ENCODE measurements at regions not wholly inside any gene's neighbourhood (a gene's known extent, or its start where the extent isn't known, plus 50 kb on each side); places are given as distances from the start of the nearest gene placed in this dataset.
"Not testable (repeated sequence)": the region's sequence is repeated elsewhere in the genome, so short reads cannot be mapped to it uniquely, and the experiment has no call there.

DNA sequence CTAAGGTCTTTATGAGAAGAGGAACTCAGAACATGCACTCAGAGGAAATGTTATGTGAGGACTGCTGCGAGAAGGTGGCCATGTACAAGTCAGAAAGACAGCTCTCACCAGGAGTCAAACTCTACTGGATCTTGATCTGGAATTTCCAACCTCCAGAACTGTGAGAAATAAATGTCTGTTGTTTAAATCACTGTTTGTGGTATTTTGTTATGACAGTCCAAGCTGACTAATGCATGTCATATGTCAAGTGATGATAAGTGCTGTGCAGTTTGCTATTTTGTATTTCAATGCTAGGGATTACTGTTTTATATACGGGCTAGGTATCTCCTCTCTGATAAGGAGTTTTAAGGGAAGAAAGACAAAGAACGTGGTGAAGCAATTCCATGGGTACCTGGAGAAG lies 162.3 kb downstream of the CPEB2 start:
- DNase-seq, result no peak

DNA sequence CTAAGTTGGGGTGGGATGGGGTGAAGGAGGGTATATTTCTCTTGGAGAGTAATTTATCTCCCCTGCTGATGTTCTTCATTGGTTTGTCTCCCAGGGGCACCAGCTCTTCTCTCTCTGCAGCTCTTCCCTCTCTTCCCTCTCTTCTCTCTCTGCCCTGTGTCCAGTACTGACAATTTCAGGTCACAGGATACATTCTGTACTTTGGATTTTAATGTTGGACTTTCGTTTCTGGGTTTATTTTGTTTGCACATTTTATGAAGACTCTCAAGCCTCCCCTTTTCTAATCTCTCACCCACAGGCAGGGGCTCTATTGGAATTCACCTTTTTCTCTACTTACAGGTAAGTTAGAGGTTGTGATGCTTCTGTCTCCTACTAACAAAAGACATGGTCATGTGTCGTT lies 165.5 kb downstream of the CPEB2 start:
- no peak for DNase-seq

DNA sequence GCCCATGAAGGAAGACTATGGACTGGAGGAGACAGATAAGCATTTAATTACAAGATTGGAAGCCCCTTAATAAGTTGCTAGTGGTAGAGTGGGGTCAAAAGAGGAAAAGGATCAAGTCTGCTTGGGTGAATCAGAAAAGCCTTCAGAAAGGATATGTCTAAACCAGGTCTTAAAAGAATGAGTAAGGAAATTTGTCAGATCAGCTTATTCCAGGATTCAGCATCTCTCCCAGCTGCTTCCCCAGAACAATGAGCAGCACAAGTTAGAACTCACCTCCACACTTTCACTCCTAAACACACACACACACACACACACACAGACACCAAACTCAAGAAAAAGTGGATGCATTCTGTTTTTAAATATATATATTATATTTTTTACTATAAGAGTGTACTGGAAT lies 166.5 kb downstream of the CPEB2 start:
- DNase-seq, result no peak

DNA sequence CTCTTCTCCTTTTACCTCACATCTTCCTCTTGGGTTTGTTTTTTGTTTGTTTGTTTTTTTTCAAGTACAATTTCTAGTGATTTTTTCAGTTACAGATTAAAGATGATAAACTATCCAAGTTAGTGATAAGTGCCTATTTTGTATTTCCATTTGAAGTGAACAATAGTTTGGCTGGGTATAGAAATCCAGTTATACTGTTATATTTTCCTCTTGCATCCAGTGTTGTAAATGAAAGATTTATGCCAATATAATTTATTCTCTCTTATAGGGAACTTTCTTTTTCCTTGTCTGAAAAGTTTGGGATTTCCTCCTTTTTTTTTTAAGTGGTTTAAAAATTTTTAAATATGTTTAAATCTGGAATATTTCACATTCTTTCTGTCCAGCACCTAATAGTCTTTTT lies 169.4 kb downstream of the CPEB2 start:
- DNase-seq, result no peak

DNA sequence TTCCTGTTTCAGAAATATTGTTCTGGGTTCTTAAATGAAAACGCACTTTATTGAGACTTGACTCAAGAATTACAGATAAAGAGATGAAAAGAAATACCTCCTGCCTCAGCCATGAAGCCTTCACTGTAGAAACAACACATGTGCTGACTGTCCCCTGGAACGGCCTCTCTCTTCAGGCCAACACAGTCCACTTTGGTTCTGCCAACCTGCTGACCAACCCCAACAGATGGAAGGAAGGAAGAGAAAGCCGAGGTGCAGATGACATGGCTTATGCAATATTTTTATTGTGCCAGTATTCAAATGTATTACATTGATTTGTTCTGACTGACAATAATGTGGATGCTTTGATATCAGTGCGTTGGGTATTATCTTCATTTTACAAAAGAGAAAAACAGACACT lies 171.0 kb downstream of the CPEB2 start:
- no peak for DNase-seq

DNA sequence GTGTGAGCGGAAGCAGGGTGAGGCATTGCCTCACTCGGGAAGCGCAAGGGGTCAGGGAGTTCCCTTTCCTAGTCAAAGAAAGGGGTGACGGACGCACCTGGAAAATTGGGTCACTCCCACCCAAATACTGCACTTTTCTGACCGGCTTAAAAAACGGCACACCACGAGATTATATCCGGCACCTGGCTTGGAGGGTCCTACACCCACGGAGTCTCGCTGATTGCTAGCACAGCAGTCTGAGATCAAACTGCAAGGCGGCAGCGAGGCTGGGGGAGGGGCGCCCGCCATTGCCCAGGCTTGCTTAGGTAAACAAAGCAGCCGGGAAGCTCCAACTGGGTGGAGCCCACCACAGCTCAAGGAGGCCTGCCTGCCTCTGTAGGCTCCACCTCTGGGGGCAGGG lies 171.9 kb downstream of the CPEB2 start:
- DNase-seq, result not testable (repeated sequence)

DNA sequence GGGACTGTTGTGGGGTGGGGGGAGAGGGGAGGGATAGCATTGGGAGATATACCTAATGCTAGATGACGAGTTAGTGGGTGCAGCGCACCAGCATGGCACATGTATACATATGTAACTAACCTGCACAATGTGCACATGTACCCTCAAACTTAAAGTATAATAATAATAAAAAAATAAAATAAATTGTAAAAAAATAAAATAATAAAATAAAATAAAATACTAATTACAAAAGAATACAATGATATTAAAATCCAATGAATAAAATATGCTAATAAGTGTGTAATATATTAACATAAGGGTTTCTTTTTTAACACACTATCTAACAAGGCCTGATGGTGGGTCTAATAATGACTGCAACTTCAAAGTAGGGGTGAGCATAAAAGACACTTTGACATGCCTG lies 177.6 kb downstream of the CPEB2 start:
- not testable (repeated sequence) for DNase-seq

DNA sequence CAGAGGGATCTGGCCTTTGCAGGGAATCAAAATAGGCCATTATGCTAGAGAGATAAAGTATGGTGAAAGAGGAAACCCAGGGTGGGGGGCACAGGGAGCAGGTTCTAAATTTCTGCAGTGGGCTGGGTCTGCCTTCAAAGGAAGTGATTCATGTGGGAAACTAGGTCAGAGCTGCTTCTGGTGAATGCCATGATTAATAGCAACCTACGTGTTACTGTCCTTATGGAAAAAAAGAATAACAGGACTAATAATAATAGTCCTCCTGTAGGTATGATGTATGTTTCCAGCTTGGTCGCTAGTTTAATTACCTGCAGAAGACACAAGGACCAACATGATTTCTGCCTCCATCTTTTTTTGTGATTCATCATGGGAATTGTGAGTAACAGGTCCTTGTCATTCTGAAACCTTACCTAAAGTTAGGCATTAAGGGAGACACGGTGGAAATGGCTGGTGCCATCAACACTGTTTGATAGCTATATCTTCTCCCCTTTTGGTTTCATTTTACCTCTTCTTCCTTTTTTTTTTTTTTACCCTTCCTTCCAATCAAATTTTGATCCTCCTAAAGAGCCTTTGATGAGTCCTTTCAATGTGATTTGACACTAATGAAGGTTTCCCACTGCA lies 180.4 kb downstream of the CPEB2 start:
- peak in 1 of 2 experiments; percentile 16 for DNase-seq

DNA sequence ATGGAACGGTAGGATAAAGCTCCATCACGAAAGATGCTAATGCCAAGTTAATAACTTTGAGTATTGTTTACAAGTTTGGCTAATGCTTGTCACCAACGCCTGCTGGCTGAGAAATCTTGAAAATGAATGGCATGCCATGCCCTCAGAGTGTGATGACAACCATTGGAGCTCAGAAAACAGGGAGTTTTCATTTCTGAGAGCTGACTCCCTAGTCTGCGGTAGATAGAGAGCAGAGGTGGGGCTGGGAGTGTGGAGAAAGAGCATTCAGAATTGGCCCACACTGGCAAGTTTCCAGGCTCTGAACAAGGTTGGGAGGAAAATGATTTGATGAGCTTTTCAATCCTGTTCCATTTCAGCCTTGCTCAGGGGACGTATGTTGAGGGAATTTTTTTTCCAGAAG lies 183.9 kb downstream of the CPEB2 start:
- no peak for DNase-seq

DNA sequence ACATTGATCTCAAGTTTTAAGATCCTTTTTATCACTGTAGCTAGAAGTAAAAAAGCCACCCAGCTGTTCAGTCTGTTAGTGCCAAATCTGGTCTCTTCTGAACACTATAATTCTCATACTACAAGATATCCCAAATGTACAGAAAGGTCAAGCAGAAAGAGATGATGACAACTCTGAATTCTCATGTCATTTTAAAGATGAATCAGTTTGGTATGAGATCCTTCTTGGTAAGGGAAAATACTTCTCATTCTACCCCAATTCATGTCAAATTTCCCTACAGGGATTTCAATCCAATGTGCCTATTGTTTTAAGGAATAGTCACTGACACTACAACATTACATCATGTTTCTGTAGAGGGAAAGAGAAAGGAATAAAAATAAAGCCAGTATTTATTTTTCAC lies 184.5 kb downstream of the CPEB2 start:
- no peak for DNase-seq

DNA sequence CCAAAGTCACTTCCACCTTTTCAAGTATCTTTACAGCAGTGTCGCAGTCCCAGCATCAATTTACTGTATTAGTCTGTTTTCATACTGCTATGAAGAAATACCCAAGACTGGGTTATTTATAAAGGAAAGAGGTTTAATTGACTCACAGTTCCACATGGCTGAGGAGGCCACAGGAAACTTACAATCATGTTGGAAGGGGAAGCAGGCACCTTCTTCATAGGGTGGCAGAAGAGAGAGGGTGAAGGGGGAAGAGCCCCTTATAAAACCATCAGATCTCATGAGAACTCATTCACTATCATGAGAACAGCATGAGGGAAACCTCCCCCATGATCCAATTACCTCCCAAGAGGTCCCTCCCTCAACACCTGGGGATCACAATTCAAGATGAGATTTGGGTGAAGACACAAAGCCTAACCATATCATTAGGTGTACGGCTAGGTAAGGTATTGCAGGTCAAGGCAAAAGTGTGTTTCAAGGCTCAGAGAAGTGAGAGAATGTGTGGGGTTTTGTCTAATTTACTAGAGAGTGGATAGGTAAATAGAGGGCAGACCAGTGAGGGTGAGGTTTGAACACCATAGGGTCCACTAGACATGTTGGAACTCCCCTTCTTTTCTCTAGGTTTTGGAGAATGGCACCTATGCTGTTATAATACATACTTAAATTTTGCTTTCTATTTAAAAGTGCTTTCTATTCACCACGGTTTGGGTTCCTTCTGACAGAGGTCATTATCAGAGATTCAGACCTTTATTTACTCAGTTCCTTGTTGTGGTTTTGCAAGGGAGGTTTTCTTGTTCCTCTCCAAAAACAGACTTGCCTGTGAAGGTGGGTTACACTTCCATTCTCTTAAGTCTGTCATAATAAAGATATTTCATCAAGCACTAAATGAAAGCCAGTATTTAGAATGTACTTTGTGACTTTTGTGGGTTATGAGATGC lies 186.6 kb downstream of the CPEB2 start:
- no peak for DNase-seq

DNA sequence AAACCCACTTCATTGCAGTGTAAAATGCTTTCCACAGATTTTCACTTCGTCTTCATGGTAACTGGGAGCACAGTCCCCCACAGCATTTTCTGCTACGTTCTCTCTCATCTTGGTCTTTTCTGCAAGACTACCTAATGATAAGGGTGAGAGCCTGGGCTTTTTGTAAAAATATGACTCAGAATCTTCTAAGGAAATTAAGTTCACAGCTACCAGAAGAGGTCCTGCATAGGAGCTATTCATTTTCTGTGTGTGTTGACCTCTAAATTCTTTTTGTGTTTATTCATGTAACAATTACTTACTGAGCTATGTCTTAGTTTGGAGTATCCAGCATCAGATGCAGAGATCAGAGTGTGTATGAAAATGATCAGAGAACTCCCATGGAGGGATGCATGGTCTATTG lies 192.2 kb downstream of the CPEB2 start:
- no peak for DNase-seq

DNA sequence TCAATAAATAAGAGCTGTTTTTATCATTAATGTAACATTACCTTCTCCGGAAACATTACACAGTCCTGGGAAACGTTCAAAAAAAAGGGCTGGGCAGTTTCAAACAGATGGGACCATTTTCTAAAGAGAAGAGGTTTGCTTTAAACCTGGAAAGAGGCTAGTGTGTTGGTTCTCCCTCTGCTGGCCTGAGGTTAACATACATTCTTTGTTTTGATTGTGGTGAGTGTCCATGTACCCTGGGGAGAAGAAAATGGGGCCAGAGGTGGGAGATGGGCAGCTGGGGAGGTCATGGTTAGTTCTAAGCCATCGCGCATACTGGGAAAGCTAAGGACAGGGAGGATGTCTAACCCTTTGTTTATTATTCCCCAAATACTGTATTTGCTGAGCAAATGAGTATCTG lies 194.7 kb downstream of the CPEB2 start:
- DNase-seq, result peak in 1 of 2 experiments; percentile 5

DNA sequence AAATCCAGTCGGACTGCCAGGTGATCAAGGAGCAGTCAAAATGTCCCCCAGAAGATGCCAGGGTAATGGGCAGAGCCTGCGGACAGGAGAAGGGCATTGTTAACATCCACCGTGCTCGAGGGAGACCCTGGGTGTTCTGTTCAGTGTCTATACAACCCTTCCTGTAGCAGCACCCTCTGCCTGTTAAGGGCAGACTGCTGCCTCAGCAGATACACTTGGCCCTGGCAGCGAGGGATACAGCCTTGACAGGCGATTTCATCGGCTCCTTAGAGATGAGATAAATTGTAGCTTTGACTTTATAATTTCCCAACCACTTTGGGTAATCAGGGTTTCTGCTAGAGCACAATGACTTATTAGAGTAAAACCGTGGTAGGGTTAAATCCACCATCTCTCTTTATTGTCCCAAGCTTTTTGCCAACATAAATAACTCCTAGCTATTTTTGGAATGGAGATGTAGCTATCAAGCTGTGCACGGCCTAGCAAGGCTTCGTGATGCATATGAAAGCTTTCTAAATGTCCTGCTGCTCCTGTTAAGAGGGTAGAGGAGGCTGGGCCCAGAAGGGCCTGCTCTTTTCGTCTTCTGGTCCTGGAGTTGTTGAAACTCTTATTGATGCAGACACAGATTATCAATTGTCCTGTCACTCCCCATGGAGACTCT lies 195.9 kb downstream of the CPEB2 start:
- DNase-seq, result no peak

DNA sequence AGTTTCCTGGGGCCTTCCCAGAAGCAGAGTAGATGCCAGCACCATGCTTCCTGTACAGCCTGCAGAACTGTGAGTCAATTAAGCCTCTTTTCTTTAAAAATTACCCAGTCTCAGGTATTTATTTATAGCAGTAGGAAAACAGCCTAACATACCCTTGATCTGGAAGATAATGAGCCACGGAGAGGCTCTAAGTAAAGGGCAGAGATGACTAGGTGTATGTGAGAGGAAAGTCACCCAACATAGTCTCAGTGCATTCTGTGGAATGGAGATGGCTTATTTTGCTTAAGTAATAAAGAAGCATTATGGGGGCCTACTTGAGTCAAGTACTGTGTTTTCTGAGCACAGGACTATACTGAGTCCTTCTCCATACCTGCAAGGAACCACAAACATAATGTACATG lies 199.5 kb downstream of the CPEB2 start:
- no peak for DNase-seq

DNA sequence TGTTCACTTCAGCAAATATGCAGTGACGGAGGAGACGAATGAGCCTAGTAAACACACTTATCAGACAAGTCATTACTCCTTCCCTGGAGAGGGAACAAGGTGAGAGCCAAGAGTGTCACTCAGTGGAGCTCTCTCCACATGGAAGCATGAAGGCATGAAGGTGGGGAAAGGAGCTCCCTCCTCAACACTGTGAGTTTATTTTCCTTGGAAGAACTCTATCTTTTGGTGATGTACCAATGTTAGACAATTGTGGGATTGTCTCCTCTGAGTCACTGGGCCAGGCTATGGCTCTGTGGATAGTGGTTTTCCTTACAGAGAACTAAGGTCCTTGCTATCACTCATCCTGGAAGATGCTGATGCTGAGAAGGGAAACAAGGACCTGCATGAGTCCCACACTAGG lies 200.2 kb downstream of the CPEB2 start:
- no peak for DNase-seq

DNA sequence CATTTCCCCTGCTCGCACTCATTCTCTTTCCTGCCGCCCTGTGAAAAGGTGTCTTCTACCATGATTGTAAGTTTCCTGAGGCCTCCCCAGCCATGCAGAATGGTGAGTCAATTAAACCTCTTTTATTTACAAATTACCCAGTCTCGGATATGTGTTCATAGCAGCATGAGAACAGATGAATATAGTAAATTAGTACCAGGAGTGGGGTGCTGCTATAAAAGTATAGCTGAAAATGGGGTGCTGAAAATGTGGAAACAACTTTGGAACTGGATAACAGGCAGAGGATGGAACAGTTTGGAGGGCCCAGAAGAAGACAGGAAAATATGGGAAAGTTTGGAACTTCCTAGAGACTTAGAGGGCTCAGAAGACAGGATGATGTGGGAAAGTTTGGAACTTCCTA lies 204.2 kb downstream of the CPEB2 start:
- not testable (repeated sequence) for DNase-seq

DNA sequence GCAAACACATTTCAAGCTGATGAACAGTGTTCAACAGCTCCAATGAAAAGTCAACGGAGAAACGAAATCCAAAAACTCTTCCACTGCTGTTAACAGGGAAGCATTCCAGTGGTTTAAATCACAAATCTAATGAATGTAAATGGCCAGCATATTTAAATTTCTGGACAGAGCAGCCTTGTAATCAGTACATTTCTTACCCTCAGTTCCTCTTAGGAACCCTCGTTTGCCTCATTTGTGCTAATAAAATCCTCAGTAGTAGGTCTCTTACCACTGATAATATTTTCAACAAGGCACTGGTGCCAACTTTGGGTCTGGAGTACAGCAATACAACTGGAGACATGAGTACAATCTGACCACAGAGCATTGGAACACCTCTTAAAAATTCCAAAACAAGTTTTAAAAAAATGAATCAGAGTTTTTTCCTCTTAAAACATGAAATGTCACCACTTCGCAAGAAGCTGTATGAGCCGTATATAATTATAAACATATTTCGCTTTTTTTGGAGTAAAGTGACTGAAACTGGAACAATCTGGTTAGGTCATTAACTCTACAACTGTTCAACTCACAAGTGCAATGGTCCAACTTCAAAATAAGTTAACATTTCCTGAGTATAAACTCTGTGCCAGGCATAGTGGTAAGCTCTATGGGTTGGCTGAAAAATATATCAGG lies 211.2 kb downstream of the CPEB2 start:
- no peak for DNase-seq

DNA sequence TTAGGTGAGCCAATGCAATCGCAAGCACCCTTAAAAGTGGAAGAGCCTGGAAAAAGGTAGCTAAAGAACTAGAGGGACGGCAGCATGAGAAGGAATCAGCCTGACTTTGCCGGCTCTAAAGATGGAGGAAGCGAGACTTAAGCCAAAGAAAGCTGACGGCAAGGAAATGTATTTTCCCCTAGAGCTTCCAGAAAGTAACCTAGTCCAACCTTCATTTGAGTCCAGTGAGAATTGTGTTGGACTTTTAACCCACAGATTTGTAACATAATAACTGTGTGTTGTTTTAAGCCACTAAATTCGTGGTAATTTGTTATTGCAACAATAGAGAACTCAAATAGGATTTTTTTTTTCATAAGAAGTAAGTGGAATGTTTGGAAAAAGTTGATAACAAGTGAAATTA lies 212.7 kb upstream of the C1QTNF7 start:
- DNase-seq, result no peak

DNA sequence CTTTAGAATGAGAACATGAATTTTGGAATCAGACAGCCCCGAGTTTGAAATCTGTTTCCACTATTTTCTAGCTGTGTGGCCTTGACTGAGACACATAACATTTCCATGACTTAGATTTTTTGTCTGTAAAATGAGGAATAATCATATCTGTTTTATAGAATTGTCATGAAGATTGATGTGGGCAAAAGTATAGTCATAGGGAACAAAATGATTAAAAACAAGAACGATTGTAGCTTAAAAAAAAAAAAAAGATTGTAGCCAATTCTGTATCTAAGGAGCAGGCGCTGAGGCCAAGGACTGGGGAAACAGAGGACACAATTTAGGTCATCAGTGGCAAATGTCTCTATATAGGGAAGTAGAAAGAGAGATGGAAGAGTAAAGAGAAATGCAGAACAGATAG lies 201.6 kb upstream of the C1QTNF7 start:
- no peak for DNase-seq

DNA sequence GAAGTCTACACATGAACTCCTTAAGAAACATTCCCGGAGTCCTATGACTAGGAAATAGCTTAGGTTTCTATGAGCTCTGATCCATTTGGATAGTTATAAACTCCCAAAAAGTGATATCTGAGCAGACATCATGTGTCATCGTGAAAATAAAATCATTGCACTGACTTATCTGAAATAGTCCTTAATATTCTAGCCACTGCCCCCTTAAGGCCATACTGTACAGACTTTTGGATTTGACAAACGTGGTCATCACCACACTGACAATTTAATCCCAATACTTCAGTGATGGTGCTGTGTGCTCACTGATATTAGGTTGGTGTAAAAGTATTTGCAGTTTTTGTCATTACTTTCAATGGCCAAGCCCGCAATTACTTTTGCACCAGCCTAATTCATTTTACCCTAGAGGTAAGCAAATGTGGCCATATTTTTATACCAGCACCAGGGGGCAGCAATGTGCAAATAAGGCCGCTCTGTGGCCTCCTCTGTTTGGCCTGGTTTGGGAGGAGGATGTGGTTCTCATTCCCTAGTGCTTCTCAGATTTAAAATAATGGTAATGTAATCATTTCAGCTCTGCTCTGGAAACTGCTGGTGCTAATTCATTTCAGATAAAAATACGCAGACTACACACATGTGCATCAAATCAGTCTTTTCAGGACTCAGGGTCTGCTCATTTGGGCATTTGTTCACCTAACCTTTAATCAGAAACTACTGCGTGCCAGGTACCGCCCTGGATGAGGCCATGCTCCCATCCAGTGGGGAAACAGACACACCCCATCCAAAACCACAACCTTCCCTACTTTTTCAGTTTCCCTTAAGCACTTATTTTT lies 196.4 kb upstream of the C1QTNF7 start:
- DNase-seq, result peak in 1 of 2 experiments; percentile 69
